ENCODE measurements at regions not wholly inside any gene's neighbourhood (a gene's known extent, or its start where the extent isn't known, plus 50 kb on each side); places are given as distances from the start of the nearest gene placed in this dataset.

- Mint-ChIP-seq H3K4me3 (no peak overlapping the region), H3K27me3 (ENCODE audit: insufficient read depth, low read depth) (peaks cover 6% of the 10 kb centered on the region)
Observed at GRCh38 chr2:8198766-8199382, 483.0 kb upstream of the ID2 start.

GRCh38 chr2:8202132-8202531, 479.7 kb upstream of the ID2 start:
- Histone ChIP-seq H3K27me3 (no peaks in the 10 kb centered on the region), H3K9me3 (ENCODE audit: low read depth) (no peaks in the 10 kb centered on the region), H2AFZ (replicated peaks) (no peak overlapping the region), H3K4me3 (no peak overlapping the region), H3K36me3 (no peaks in the 10 kb centered on the region), H3K79me2 (ENCODE audit: low read depth) (no peaks in the 10 kb centered on the region), H3K4me2 (no peak overlapping the region), H3K4me1 (peaks cover 6% of the 10 kb centered on the region), H3K9ac (no peak overlapping the region), H3K27ac (no peak overlapping the region), H3F3A (ENCODE audit: low read depth) (no peaks in the 10 kb centered on the region), H4K20me1 (ENCODE audit: low read depth) (no peaks in the 10 kb centered on the region)
- Mint-ChIP-seq H3K9me3 (peaks cover 11% of the 10 kb centered on the region), H3K36me3 (peaks cover 2% of the 10 kb centered on the region), H3K4me3 (no peak overlapping the region), H3K4me1 (peaks cover 7% of the 10 kb centered on the region), H3K27ac (no peak overlapping the region), H3K27me3 (ENCODE audit: insufficient read depth, low read depth) (peaks cover 6% of the 10 kb centered on the region)
- no peak for DNase-seq (ENCODE audit: low spot score)
- no peak for TF ChIP-seq EZH2phosphoT487 (IDR thresholded peaks at IDR 0.05)

More at GRCh38 chr2:8198766-8199382, 483.0 kb upstream of the ID2 start:
- Histone ChIP-seq H3K9me3 (ENCODE audit: low read depth) (no peaks in the 10 kb centered on the region), H3F3A (ENCODE audit: low read depth) (peaks cover 6% of the 10 kb centered on the region), H3K36me3 (no peaks in the 10 kb centered on the region), H3K27me3 (peaks cover 3% of the 10 kb centered on the region), H3K4me1 (peaks cover 18% of the 10 kb centered on the region), H2AFZ (replicated peaks) (no peak overlapping the region), H3K27ac (no peak overlapping the region), H3K4me3 (no peak overlapping the region), H3K9ac (no peak overlapping the region), H4K20me1 (ENCODE audit: low read depth) (no peaks in the 10 kb centered on the region), H3K79me2 (ENCODE audit: low read depth) (no peaks in the 10 kb centered on the region), H3K4me2 (no peak overlapping the region)
- no peak for DNase-seq (ENCODE audit: low spot score)
- no peak overlapping the region for H3K27ac Mint-ChIP-seq
- H3K9me3 Mint-ChIP-seq = peaks cover 7% of the 10 kb centered on the region
- TF ChIP-seq EZH2 (IDR thresholded peaks at IDR 0.05) (no peak), EZH2phosphoT487 (IDR thresholded peaks at IDR 0.05) (no peak), CTCF (IDR thresholded peaks at IDR 0.05) (no peak)
- peaks cover 2% of the 10 kb centered on the region for H3K36me3 Mint-ChIP-seq
- H3K4me1 Mint-ChIP-seq = peaks cover 13% of the 10 kb centered on the region

- Histone ChIP-seq H3K9ac (no peak overlapping the region), H3K27me3 (no peaks in the 10 kb centered on the region), H3F3A (ENCODE audit: low read depth) (no peaks in the 10 kb centered on the region), H2AFZ (replicated peaks) (no peak overlapping the region), H3K9me3 (ENCODE audit: low read depth) (peaks cover 6% of the 10 kb centered on the region), H3K36me3 (peaks cover 5% of the 10 kb centered on the region), H4K20me1 (ENCODE audit: low read depth) (no peaks in the 10 kb centered on the region), H3K4me2 (no peak overlapping the region), H3K4me1 (peaks cover 6% of the 10 kb centered on the region), H3K79me2 (ENCODE audit: low read depth) (no peaks in the 10 kb centered on the region), H3K4me3 (no peak overlapping the region), H3K27ac (no peak overlapping the region)
- Mint-ChIP-seq H3K4me3 (no peak overlapping the region), H3K9me3 (peaks cover 17% of the 10 kb centered on the region), H3K4me1 (peaks cover 7% of the 10 kb centered on the region), H3K36me3 (peaks cover 2% of the 10 kb centered on the region), H3K27ac (peak overlapping the region; percentile 81), H3K27me3 (ENCODE audit: insufficient read depth, low read depth) (peaks cover 4% of the 10 kb centered on the region)
- no peak for TF ChIP-seq CTCF (IDR thresholded peaks at IDR 0.05)
- TF ChIP-seq EZH2phosphoT487 (IDR thresholded peaks at IDR 0.05) = no peak
- TF ChIP-seq EZH2 (IDR thresholded peaks at IDR 0.05) = no peak
- DNase-seq (ENCODE audit: low spot score) = no peak
Observed at GRCh38 chr2:8203364-8203763, 478.5 kb upstream of the ID2 start.

GRCh38 chr2:8204711-8205110, 477.1 kb upstream of the ID2 start:
- TF ChIP-seq EZH2phosphoT487 (IDR thresholded peaks at IDR 0.05) (no peak), CTCF (IDR thresholded peaks at IDR 0.05) (no peak), EZH2 (IDR thresholded peaks at IDR 0.05) (no peak)
- Histone ChIP-seq H3K9ac (no peak overlapping the region), H3F3A (ENCODE audit: low read depth) (no peaks in the 10 kb centered on the region), H3K27me3 (no peaks in the 10 kb centered on the region), H3K79me2 (ENCODE audit: low read depth) (no peaks in the 10 kb centered on the region), H3K27ac (no peak overlapping the region), H3K9me3 (ENCODE audit: low read depth) (peaks cover 8% of the 10 kb centered on the region), H2AFZ (replicated peaks) (no peak overlapping the region), H3K4me2 (no peak overlapping the region), H4K20me1 (ENCODE audit: low read depth) (no peaks in the 10 kb centered on the region), H3K36me3 (peaks cover 7% of the 10 kb centered on the region), H3K4me1 (peaks cover 6% of the 10 kb centered on the region), H3K4me3 (no peak overlapping the region)
- H3K27ac Mint-ChIP-seq = no peak overlapping the region
- no peak for DNase-seq (ENCODE audit: low spot score)
- H3K27me3 Mint-ChIP-seq (ENCODE audit: insufficient read depth, low read depth) = peaks cover 4% of the 10 kb centered on the region
- no peak overlapping the region for H3K4me3 Mint-ChIP-seq
- H3K4me1 Mint-ChIP-seq = peaks cover 7% of the 10 kb centered on the region
- H3K9me3 Mint-ChIP-seq = peaks cover 23% of the 10 kb centered on the region
- H3K36me3 Mint-ChIP-seq = peaks cover 2% of the 10 kb centered on the region
